ENCODE measurements at regions not wholly inside any gene's neighbourhood (a gene's known extent, or its start where the extent isn't known, plus 50 kb on each side); places are given as distances from the start of the nearest gene placed in this dataset.
"Not testable (repeated sequence)": the region's sequence is repeated elsewhere in the genome, so short reads cannot be mapped to it uniquely, and the experiment has no call there.

DNA sequence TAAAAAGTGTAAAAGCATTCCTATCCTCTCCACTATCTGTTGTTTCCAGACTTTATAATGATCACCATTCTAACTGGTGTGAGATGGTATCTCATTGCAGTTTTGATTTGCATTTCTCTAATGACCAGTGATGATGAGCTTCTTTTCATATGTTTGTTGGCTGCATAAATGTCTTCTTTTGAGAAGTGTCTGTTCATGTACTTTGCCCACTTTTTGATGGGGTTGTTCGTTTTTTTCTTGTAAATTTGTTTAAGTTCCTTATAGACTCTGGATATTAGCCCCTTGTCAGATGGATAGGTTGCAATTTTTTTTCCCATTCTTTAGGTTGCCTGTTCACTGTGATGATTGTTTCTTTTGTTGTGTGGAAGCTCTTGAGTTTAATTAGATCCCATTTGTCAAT lies 199.6 kb upstream of the ETV3 start:
- TF ChIP-seq, protein P1, sequence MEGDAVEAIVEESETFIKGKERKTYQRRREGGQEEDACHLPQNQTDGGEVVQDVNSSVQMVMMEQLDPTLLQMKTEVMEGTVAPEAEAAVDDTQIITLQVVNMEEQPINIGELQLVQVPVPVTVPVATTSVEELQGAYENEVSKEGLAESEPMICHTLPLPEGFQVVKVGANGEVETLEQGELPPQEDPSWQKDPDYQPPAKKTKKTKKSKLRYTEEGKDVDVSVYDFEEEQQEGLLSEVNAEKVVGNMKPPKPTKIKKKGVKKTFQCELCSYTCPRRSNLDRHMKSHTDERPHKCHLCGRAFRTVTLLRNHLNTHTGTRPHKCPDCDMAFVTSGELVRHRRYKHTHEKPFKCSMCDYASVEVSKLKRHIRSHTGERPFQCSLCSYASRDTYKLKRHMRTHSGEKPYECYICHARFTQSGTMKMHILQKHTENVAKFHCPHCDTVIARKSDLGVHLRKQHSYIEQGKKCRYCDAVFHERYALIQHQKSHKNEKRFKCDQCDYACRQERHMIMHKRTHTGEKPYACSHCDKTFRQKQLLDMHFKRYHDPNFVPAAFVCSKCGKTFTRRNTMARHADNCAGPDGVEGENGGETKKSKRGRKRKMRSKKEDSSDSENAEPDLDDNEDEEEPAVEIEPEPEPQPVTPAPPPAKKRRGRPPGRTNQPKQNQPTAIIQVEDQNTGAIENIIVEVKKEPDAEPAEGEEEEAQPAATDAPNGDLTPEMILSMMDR (IDR thresholded peaks at IDR 0.05), result not testable (repeated sequence)
- TF ChIP-seq EP300, POLR2AphosphoS5, POLR2A (IDR thresholded peaks at IDR 0.05): not testable (repeated sequence)

Data from upper lobe of left lung (tissue), 4 donors.